Breast epithelium (tissue), 4 donors: ENCODE measurements at regions not wholly inside any gene's neighbourhood (a gene's known extent, or its start where the extent isn't known, plus 50 kb on each side); places are given as distances from the start of the nearest gene placed in this dataset.

Experiments
- DNase-seq, 2 donors: peaks; one replicate each; pipeline ENCODE4 v3.0.0-alpha.2; 2019; ENCODE audit warnings: low spot score in 2 of 2
- H3K27ac ChIP-seq, 2 donors: fragments of 200-600 bp; sonication (generic) in 1 of 2; one replicate each; pipeline ENCODE4 v1.5.1; 2016 to 2019; ENCODE audit warnings: mild to moderate bottlenecking in 1 of 2
- H3K27me3 ChIP-seq, 2 donors: fragments of 200-600 bp; sonication (generic) in 1 of 2; one replicate each; pipeline versions ENCODE4 v1.5.1 to v1.6.0; 2017 to 2019; ENCODE audit warnings: control low read depth in 1 of 2, mild to moderate bottlenecking in 1 of 2
- H3K36me3 ChIP-seq: fragments of 200-600 bp; one replicate; pipeline ENCODE4 v1.5.1; 2019
- H3K4me1 ChIP-seq, 2 donors: fragments of 200-600 bp; sonication (generic); one replicate each; pipeline ENCODE4 v1.5.1; 2016 to 2019; ENCODE audit warnings: control low read depth in 1 of 2
- H3K4me3 ChIP-seq, 3 donors: fragments of 200-600 bp; sonication (generic); 1 replicate in 2 of 3; 2 replicates in 1 of 3; pipeline ENCODE4 v1.5.1; 2016 to 2019; ENCODE audit warnings: mild to moderate bottlenecking in 3 of 3, moderate library complexity in 2 of 3
- H3K9me3 ChIP-seq, 2 donors: fragments of 200-600 bp; sonication (generic) in 1 of 2; one replicate each; pipeline ENCODE4 v1.5.1; 2016 to 2019; ENCODE audit warnings: control low read depth in 1 of 2
- POLR2A ChIP-seq: fragments of 450-650 bp; IDR thresholded peaks from one replicate; pipeline ENCODE4 v1.6.1; 2016; ENCODE audit warnings: antibody characterized with exemption, mild to moderate bottlenecking, moderate library complexity
- POLR2AphosphoS5 ChIP-seq, 3 donors: sonication (generic); formaldehyde crosslinking; IDR thresholded peaks; one replicate each; pipeline ENCODE4 v1.6.1; 2017; ENCODE audit warnings: antibody characterized with exemption in 3 of 3
- intact Hi-C: fragments of 100-400 bp; cut with DNase I; formaldehyde crosslinking; loops from one replicate; pipeline ENCODE4 v1.15.1; 2023; ENCODE audit warnings: low total_unique reads
- TF ChIP-seq, protein P1 (sequence below), 3 donors: fragments of 450-650 bp; IDR thresholded peaks; one replicate each; pipeline ENCODE4 v1.5.1; 2016 to 2017; ENCODE audit warnings: antibody characterized with exemption in 3 of 3, mild to moderate bottlenecking in 3 of 3, moderate library complexity in 3 of 3

GRCh38 chr5:158255609-158256008 is 396.7 kb upstream of the CLINT1 start:
- intact Hi-C loops, result no loop called here
- TF ChIP-seq POLR2AphosphoS5 (IDR thresholded peaks at IDR 0.05) (no peak), POLR2A (no peak)
- TF ChIP-seq, protein P1, sequence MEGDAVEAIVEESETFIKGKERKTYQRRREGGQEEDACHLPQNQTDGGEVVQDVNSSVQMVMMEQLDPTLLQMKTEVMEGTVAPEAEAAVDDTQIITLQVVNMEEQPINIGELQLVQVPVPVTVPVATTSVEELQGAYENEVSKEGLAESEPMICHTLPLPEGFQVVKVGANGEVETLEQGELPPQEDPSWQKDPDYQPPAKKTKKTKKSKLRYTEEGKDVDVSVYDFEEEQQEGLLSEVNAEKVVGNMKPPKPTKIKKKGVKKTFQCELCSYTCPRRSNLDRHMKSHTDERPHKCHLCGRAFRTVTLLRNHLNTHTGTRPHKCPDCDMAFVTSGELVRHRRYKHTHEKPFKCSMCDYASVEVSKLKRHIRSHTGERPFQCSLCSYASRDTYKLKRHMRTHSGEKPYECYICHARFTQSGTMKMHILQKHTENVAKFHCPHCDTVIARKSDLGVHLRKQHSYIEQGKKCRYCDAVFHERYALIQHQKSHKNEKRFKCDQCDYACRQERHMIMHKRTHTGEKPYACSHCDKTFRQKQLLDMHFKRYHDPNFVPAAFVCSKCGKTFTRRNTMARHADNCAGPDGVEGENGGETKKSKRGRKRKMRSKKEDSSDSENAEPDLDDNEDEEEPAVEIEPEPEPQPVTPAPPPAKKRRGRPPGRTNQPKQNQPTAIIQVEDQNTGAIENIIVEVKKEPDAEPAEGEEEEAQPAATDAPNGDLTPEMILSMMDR (IDR thresholded peaks at IDR 0.05), result no peak
- Histone ChIP-seq H3K27me3 (no peaks in the 10 kb centered on the region), H3K4me3 (no peak overlapping the region), H3K36me3 (no peaks in the 10 kb centered on the region), H3K4me1 (no peaks in the 10 kb centered on the region), H3K27ac (no peak overlapping the region), H3K9me3 (no peaks in the 10 kb centered on the region)
- DNase-seq, result no peak

- no peaks in the 10 kb centered on the region for H3K4me1 ChIP-seq
- no peaks in the 10 kb centered on the region for H3K27me3 ChIP-seq
- no peak for DNase-seq
- no peak for TF ChIP-seq POLR2AphosphoS5 (IDR thresholded peaks at IDR 0.05)
- H3K9me3 ChIP-seq, result no peaks in the 10 kb centered on the region
- no peak overlapping the region for H3K27ac ChIP-seq
- intact Hi-C loops, result no loop called here
- no peak overlapping the region for H3K4me3 ChIP-seq
- H3K36me3 ChIP-seq, result no peaks in the 10 kb centered on the region
Measured at GRCh38 chr5:158246661-158247060, 387.7 kb upstream of the CLINT1 start.

GRCh38 chr5:158245513-158245912 is 386.6 kb upstream of the CLINT1 start:
- no peak for DNase-seq

DNA sequence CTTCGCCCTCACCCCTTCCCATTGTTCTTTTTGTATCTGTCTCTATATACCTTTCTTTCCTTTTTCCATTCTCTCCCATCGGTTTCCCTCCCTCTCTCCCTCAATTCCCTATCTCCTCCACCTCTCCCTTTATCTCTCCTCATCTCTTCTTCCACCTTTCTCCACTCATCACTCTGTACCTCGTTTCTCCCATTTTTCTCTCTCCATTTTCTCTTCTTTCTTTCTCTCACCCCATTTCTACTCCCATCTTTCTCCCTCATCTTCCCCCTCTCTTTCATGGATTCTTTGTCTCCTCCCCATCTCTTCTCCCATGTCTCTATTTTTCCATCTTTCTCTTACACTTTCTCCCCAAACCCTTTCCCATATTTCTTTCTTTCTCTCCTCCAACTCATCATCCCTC is 385.9 kb upstream of the CLINT1 start:
- Histone ChIP-seq H3K9me3 (no peaks in the 10 kb centered on the region), H3K27ac (no peak overlapping the region), H3K36me3 (no peaks in the 10 kb centered on the region), H3K4me1 (no peaks in the 10 kb centered on the region), H3K27me3 (no peaks in the 10 kb centered on the region), H3K4me3 (no peak overlapping the region)
- intact Hi-C loops, result no loop called here
- DNase-seq, result no peak
- TF ChIP-seq POLR2A (no peak), POLR2AphosphoS5 (IDR thresholded peaks at IDR 0.05) (no peak)
- TF ChIP-seq, protein P1 (IDR thresholded peaks at IDR 0.05), result no peak

More at GRCh38 chr5:158245513-158245912, 386.6 kb upstream of the CLINT1 start:
- no peaks in the 10 kb centered on the region for H3K27me3 ChIP-seq
- no peaks in the 10 kb centered on the region for H3K9me3 ChIP-seq
- H3K36me3 ChIP-seq, result no peaks in the 10 kb centered on the region
- intact Hi-C loops, result no loop called here
- no peak overlapping the region for H3K27ac ChIP-seq
- TF ChIP-seq POLR2A, result no peak
- no peak for TF ChIP-seq POLR2AphosphoS5 (IDR thresholded peaks at IDR 0.05)
- TF ChIP-seq, protein P1 (IDR thresholded peaks at IDR 0.05), result no peak
- no peak overlapping the region for H3K4me3 ChIP-seq
- no peaks in the 10 kb centered on the region for H3K4me1 ChIP-seq

- H3K27me3 ChIP-seq, result no peaks in the 10 kb centered on the region
- H3K27ac ChIP-seq, result no peak overlapping the region
- intact Hi-C loops, result no loop called here
- TF ChIP-seq, protein P1 (IDR thresholded peaks at IDR 0.05), result no peak
- TF ChIP-seq POLR2A (no peak), POLR2AphosphoS5 (IDR thresholded peaks at IDR 0.05) (no peak)
- no peaks in the 10 kb centered on the region for H3K4me1 ChIP-seq
- H3K4me3 ChIP-seq, result no peak overlapping the region
- H3K9me3 ChIP-seq, result no peaks in the 10 kb centered on the region
- H3K36me3 ChIP-seq, result no peaks in the 10 kb centered on the region
- no peak for DNase-seq
Measured at GRCh38 chr5:158236511-158237335, 377.8 kb upstream of the CLINT1 start.
